ENCODE measurements at regions not wholly inside any gene's neighbourhood (a gene's known extent, or its start where the extent isn't known, plus 50 kb on each side); places are given as distances from the start of the nearest gene placed in this dataset.

DNA sequence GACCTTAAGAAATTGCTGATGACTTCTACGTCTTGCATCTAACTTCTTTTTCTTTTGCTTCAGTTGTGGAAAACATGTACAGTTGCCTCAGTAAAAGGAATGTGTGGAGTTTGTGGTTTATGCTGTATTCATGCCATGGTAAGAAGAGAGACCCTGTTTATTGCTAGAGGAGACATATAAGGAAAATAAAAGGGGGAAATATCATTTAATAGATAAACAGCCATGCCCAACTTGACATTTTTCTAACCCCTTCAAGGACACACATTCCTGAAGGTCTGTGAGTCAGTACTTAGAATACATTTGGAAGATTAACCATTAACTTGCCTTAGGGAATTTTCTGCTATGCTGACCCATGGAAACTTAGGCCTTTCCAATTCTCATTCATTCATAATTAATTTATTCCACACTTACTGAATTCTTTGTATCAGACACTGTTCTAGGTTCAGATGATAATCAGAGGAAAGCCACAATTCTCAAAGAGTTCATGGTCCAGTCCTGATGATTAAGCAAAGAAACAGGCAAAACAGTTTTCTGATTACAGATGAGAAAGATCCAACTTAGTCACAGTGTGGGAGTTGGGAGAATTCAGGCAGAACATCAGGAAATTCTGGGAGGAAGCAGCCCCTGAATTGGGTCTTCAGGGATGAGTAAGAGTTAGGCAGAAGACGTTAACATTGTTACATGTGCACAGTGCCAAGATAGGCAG is 329.8 kb upstream of the RASGRP1 start:
- no peak overlapping the region for H3K23ac ChIP-seq (ENCODE audit: insufficient read length)
- no peak overlapping the region for H4K8ac ChIP-seq (ENCODE audit: extremely low read depth, insufficient read depth, low read length)
- ChIA-PET POLR2A (ENCODE audit: partially characterized antibody) (no interaction called here), CTCF (ENCODE audit: partially characterized antibody) (no interaction called here)
- H2AFZ ChIP-seq (ENCODE audit: low read length) = 0 out of 2 replicates have a peak overlapping the region, but pooled peaks have one; percentile 19
- no peak overlapping the region for H3K4me3 ChIP-seq (ENCODE audit: extremely low read depth in 1 of 4, insufficient read depth in 2 of 4, low read depth in 3 of 4, low read length in 4 of 4)
- no peak overlapping the region for H2BK15ac ChIP-seq (ENCODE audit: low read length)
- H3K9ac ChIP-seq (replicated peaks in 1 of 4; ENCODE audit: extremely low read depth in 1 of 4, low read depth in 3 of 4, low read length in 3 of 4) = no peak overlapping the region
- H2BK5ac ChIP-seq (ENCODE audit: low read depth, low read length) = no peak overlapping the region
- H3K18ac ChIP-seq (ENCODE audit: extremely low read depth, low read length) = no peak overlapping the region
- H3K27me3 ChIP-seq (replicated peaks in 1 of 4; ENCODE audit: control insufficient read depth in 3 of 4, extremely low read depth in 1 of 4, insufficient read depth in 3 of 4, low read length in 3 of 4) = no peaks in the 10 kb centered on the region
- no peak overlapping the region for H4K91ac ChIP-seq (replicated peaks; ENCODE audit: insufficient read length, low read length)
- no peak overlapping the region for H3K56ac ChIP-seq (replicated peaks; ENCODE audit: insufficient read length, low read depth, low read length)
- no peaks in the 10 kb centered on the region for H3K23me2 ChIP-seq (ENCODE audit: low read depth, low read length)
- no peaks in the 10 kb centered on the region for H3K36me3 ChIP-seq (ENCODE audit: control insufficient read depth in 2 of 4, insufficient read depth in 4 of 4, low read length in 3 of 4)
- FAIRE-seq (no peak), DNase-seq (ENCODE audit: low read depth in 1 of 2, low spot score in 2 of 2) (no peak)
- no peak overlapping the region for H3K27ac ChIP-seq (ENCODE audit: low read depth, low read length)
- H3K9me3 ChIP-seq (ENCODE audit: insufficient read depth in 2 of 2, low read depth in 1 of 2, low read length in 1 of 2) = no peaks in the 10 kb centered on the region
- no peak overlapping the region for H2AK5ac ChIP-seq (ENCODE audit: low read depth, low read length)
- H3K4me1 ChIP-seq (replicated peaks in 1 of 4; ENCODE audit: control insufficient read depth in 3 of 4, insufficient read depth in 4 of 4, low read length in 3 of 4) = no peaks in the 10 kb centered on the region
- no peaks in the 10 kb centered on the region for H3K79me2 ChIP-seq (ENCODE audit: control insufficient read depth in 1 of 2, insufficient read depth in 2 of 2, low read length in 2 of 2)
- H2BK120ac ChIP-seq (replicated peaks; ENCODE audit: low read depth, low read length) = no peak overlapping the region
- no peak overlapping the region for H4K5ac ChIP-seq (ENCODE audit: insufficient read length, low read depth, low read length)
- no peaks in the 10 kb centered on the region for H4K20me1 ChIP-seq (replicated peaks in 1 of 2; ENCODE audit: control insufficient read depth in 1 of 2, insufficient read depth in 2 of 2, low read length in 2 of 2)
- H2BK12ac ChIP-seq (ENCODE audit: low read depth, low read length) = no peak overlapping the region
- no peak overlapping the region for H3K4me2 ChIP-seq (ENCODE audit: insufficient read depth in 1 of 2, low read depth in 2 of 2, low read length in 2 of 2)
- no peaks in the 10 kb centered on the region for H3K79me1 ChIP-seq (ENCODE audit: low read depth, low read length)
- H3K4ac ChIP-seq (replicated peaks; ENCODE audit: insufficient read length, low read depth, low read length) = no peak overlapping the region
- H3K14ac ChIP-seq (ENCODE audit: insufficient read length) = no peak overlapping the region
- H2BK20ac ChIP-seq (ENCODE audit: low read length) = no peak overlapping the region
- WGBS, 2 experiments (ENCODE audit: extremely low coverage in 1 of 2, insufficient coverage in 1 of 2, insufficient read length in 1 of 2, insufficient replicate concordance in 2 of 2, low coverage in 1 of 2, low lambda C conversion rate in 2 of 2, missing lambda C conversion rate in 1 of 2) = 83% methylated on average over 2 of the region's 2 CpGs; no CpG with 5 or more reads in 1 of the 2 experiments
- no peak for TF ChIP-seq JUN (IDR thresholded peaks at IDR 0.05; ENCODE audit: low read depth, low read length)
- TF ChIP-seq TEAD4 (IDR thresholded peaks at IDR 0.05; ENCODE audit: low read depth, low read length) = no peak
- TF ChIP-seq BACH1 (IDR thresholded peaks at IDR 0.05; ENCODE audit: low read length) = no peak
